HEK293 (cell line): ENCODE measurements at regions not wholly inside any gene's neighbourhood (a gene's known extent, or its start where the extent isn't known, plus 50 kb on each side); places are given as distances from the start of the nearest gene placed in this dataset.

Source experiments
- CTCF ChIP-seq: fragments of 450-650 bp; formaldehyde crosslinking; IDR thresholded peaks from 2 replicates; pipeline ENCODE4 v1.5.1; 2016; ENCODE audit warnings: missing biosample characterization, missing genetic modification characterization
- PRDM10 ChIP-seq: fragments of 450-650 bp; formaldehyde crosslinking; IDR thresholded peaks from 2 replicates; pipeline ENCODE4 v1.5.1; 2016; ENCODE audit warnings: missing biosample characterization, missing genetic modification characterization
- REST ChIP-seq: fragments of 450-650 bp; formaldehyde crosslinking; IDR thresholded peaks from 2 replicates; pipeline ENCODE4 v1.5.1; 2016; ENCODE audit warnings: missing biosample characterization, missing genetic modification characterization
- SCRT1 ChIP-seq: fragments of 450-650 bp; formaldehyde crosslinking; IDR thresholded peaks from 2 replicates; pipeline ENCODE4 v1.5.1; 2016; ENCODE audit warnings: missing biosample characterization, missing genetic modification characterization, borderline replicate concordance
- SP2 ChIP-seq: fragments of 450-650 bp; formaldehyde crosslinking; IDR thresholded peaks from 2 replicates; pipeline ENCODE4 v1.5.1; 2016; ENCODE audit warnings: missing biosample characterization, missing genetic modification characterization
- TSHZ1 ChIP-seq: fragments of 450-650 bp; formaldehyde crosslinking; IDR thresholded peaks from 2 replicates; pipeline ENCODE4 v1.5.1; 2016; ENCODE audit warnings: missing biosample characterization, missing genetic modification characterization, borderline replicate concordance
- ZBTB44 ChIP-seq: fragments of 450-650 bp; IDR thresholded peaks from 2 replicates; pipeline ENCODE4 v1.5.1; 2018; ENCODE audit warnings: missing biosample characterization, mild to moderate bottlenecking, missing genetic modification characterization
- ZNF140 ChIP-seq: fragments of 450-650 bp; formaldehyde crosslinking; IDR thresholded peaks from 2 replicates; pipeline ENCODE4 v1.5.1; 2016; ENCODE audit warnings: missing biosample characterization, missing genetic modification characterization
- ZNF488 ChIP-seq: fragments of 450-650 bp; formaldehyde crosslinking; IDR thresholded peaks from 2 replicates; pipeline ENCODE4 v1.5.1; 2016; ENCODE audit warnings: missing biosample characterization, missing genetic modification characterization
- ZNF558 ChIP-seq: fragments of 450-650 bp; formaldehyde crosslinking; IDR thresholded peaks from 2 replicates; pipeline ENCODE4 v1.5.1; 2016; ENCODE audit warnings: missing biosample characterization, missing genetic modification characterization
- ZNF701 ChIP-seq: fragments of 450-650 bp; formaldehyde crosslinking; IDR thresholded peaks from 2 replicates; pipeline ENCODE4 v1.5.1; 2016; ENCODE audit warnings: missing biosample characterization, missing genetic modification characterization
- ZNF76 ChIP-seq: fragments of 450-650 bp; formaldehyde crosslinking; IDR thresholded peaks from 2 replicates; pipeline ENCODE4; 2016; ENCODE audit warnings: low read depth, missing biosample characterization, missing genetic modification characterization, borderline replicate concordance

- TF ChIP-seq TSHZ1 (tag by site-specific recombination), result no peak
- no peak for TF ChIP-seq CTCF (tag by site-specific recombination)
- no peak for TF ChIP-seq ZNF558
- TF ChIP-seq ZNF76 (tag by site-specific recombination), result no peak
- no peak for TF ChIP-seq SP2 (tag by site-specific recombination)
- no peak for TF ChIP-seq ZBTB44 (tag by site-specific recombination)
- TF ChIP-seq SCRT1 (tag by site-specific recombination), result no peak
- TF ChIP-seq ZNF488, result no peak
- no peak for TF ChIP-seq REST (tag by site-specific recombination)
- TF ChIP-seq ZNF140, result no peak
- TF ChIP-seq ZNF701, result no peak
- TF ChIP-seq PRDM10 (tag by site-specific recombination), result no peak
These were observed 59.4 kb upstream of the DNAH5 start for GRCh38 chr5:14003936-14004335.
